ENCODE measurements at regions not wholly inside any gene's neighbourhood (a gene's known extent, or its start where the extent isn't known, plus 50 kb on each side); places are given as distances from the start of the nearest gene placed in this dataset.

- TF ChIP-seq CTCF (IDR thresholded peaks at IDR 0.05) (no peak), POLR2A (IDR thresholded peaks at IDR 0.05) (no peak), EP300 (IDR thresholded peaks at IDR 0.05) (no peak)
Observed at GRCh38 chr10:53298443-53298842, 525.9 kb upstream of the MBL2 start.
